SU-DHL-6 (cell line): ENCODE measurements at regions not wholly inside any gene's neighbourhood (a gene's known extent, or its start where the extent isn't known, plus 50 kb on each side); places are given as distances from the start of the nearest gene placed in this dataset.

ENCODE experiments used
- CTCF ChIP-seq: fragments of 200-600 bp; sonication (generic); IDR thresholded peaks from one replicate; pipeline ENCODE4 v1.5.1; 2017; ENCODE audit warnings: antibody characterized with exemption, mild to moderate bottlenecking, low read length, moderate library complexity; ENCODE audit not compliant: insufficient read depth, poor library complexity, severe bottlenecking
- EZH2phosphoT487 ChIP-seq: fragments of 200-600 bp; sonication (generic), shearing (Covaris generic); conservative IDR thresholded peaks from 2 replicates; pipeline ENCODE4 v1.6.1; 2018; ENCODE audit warnings: mild to moderate bottlenecking, antibody characterized with exemption, low read length, moderate library complexity, mixed read lengths

GRCh38 chr2:176414641-176415040, 145.4 kb downstream of the MTX2 start:
- no peak for TF ChIP-seq CTCF
- TF ChIP-seq EZH2phosphoT487: no peak
